ENCODE measurements at regions not wholly inside any gene's neighbourhood (a gene's known extent, or its start where the extent isn't known, plus 50 kb on each side); places are given as distances from the start of the nearest gene placed in this dataset.

DNA sequence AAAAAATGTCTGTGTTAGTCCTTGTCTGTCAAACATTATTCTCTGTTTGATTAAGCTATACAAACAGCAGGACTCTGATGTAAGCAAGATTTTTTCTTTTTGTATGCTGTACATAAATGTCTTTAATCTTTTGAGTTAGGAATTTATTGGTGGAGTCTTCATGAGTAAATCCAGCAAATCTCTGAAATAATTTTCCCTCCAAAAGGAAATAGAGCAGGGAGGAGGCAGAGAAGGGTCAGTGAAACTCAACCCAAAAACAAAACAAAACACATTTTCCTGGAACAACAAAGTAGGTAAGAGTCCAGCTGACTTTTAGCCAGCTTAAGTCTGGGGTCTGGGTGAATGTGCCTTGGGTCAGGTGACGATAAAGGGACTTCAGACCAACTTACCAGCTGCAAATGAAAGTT, 113.7 kb downstream of the FOXA2 start:
- no peaks in the 10 kb centered on the region for H3K9me1 ChIP-seq (ENCODE audit: control insufficient read depth, insufficient read depth, low read length)
- H3K27ac ChIP-seq (ENCODE audit: extremely low read depth, low read depth, low read length): no peak overlapping the region
- no peak for FAIRE-seq
- CTCF ChIA-PET (ENCODE audit: low intra/inter-chr PET ratio): no interaction called here
- in situ Hi-C loops (cut with MboI) (no loop called here), intact Hi-C loops (cut with micrococcal nuclease) (loop anchor here (5.0 to 10.0 kb wide), 2 partner anchors 83 to 136 kb away; no protein-coding TSS in a partner anchor)
- H3K4me3 ChIP-seq: no peak overlapping the region
- 0 out of 2 replicates have a peak overlapping the region, but pooled peaks have one; percentile 32 for H2AFZ ChIP-seq (ENCODE audit: low read depth, low read length)
- TF ChIP-seq SETDB1 (IDR thresholded peaks at IDR 0.05; ENCODE audit: low read length) (no peak), FOSL1 (tag; conservative IDR thresholded peaks at IDR 0.05) (no peak), RBFOX2 (IDR thresholded peaks at IDR 0.05; ENCODE audit: low read depth, low read length) (no peak), HOXB6 (CRISPR knock-in tag; IDR thresholded peaks at IDR 0.05; ENCODE audit: borderline replicate concordance) (no peak), ZNF445 (CRISPR knock-in tag; IDR thresholded peaks at IDR 0.05; ENCODE audit: low read depth) (no peak), NR1H2 (CRISPR knock-in tag; IDR thresholded peaks at IDR 0.05) (no peak), POLR3A (IDR thresholded peaks at IDR 0.05; ENCODE audit: borderline replicate concordance, extremely low read depth, insufficient read depth, insufficient read length) (no peak), PHTF2 (CRISPR knock-in tag; IDR thresholded peaks at IDR 0.05) (no peak), KAT7 (CRISPR knock-in tag; IDR thresholded peaks at IDR 0.05; ENCODE audit: borderline replicate concordance) (no peak)
- TF ChIP-seq, protein P1, sequence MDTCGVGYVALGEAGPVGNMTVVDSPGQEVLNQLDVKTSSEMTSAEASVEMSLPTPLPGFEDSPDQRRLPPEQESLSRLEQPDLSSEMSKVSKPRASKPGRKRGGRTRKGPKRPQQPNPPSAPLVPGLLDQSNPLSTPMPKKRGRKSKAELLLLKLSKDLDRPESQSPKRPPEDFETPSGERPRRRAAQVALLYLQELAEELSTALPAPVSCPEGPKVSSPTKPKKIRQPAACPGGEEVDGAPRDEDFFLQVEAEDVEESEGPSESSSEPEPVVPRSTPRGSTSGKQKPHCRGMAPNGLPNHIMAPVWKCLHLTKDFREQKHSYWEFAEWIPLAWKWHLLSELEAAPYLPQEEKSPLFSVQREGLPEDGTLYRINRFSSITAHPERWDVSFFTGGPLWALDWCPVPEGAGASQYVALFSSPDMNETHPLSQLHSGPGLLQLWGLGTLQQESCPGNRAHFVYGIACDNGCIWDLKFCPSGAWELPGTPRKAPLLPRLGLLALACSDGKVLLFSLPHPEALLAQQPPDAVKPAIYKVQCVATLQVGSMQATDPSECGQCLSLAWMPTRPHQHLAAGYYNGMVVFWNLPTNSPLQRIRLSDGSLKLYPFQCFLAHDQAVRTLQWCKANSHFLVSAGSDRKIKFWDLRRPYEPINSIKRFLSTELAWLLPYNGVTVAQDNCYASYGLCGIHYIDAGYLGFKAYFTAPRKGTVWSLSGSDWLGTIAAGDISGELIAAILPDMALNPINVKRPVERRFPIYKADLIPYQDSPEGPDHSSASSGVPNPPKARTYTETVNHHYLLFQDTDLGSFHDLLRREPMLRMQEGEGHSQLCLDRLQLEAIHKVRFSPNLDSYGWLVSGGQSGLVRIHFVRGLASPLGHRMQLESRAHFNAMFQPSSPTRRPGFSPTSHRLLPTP (IDR thresholded peaks at IDR 0.05; ENCODE audit: borderline replicate concordance, extremely low read depth, insufficient read length): no peak
- H3K79me2 ChIP-seq (ENCODE audit: control insufficient read depth, insufficient read depth, low read length): no peaks in the 10 kb centered on the region
- H3K27me3 ChIP-seq (ENCODE audit: control insufficient read depth in 2 of 2, insufficient read depth in 2 of 2, low read length in 2 of 2): no peaks in the 10 kb centered on the region
- peaks cover 3 to 10% of the 10 kb centered on the region in 2 experiments; a peak in 4 of 5 replicates for H3K4me1 ChIP-seq (replicated peaks in 1 of 2; ENCODE audit: control insufficient read depth in 2 of 2, insufficient read depth in 2 of 2, low read length in 2 of 2)
- H3K4me2 ChIP-seq (ENCODE audit: insufficient read depth, low read length): no peak overlapping the region
- 67% methylated on average over 1 of the region's 1 CpG for WGBS (ENCODE audit: insufficient coverage, low coverage, missing lambda C conversion rate)
- no peaks in the 10 kb centered on the region for H3K36me3 ChIP-seq (ENCODE audit: control insufficient read depth, insufficient read depth, low read length)
- no peak for DNase-seq (ENCODE audit: extremely low read depth in 1 of 4, low spot score in 3 of 4)
- POLR2A ChIA-PET: no interaction called here
- H3K9me3 ChIP-seq (replicated peaks; ENCODE audit: control insufficient read depth, insufficient read depth, low read depth, low read length): no peaks in the 10 kb centered on the region
- no TSS peak for BruUV-seq (replicated peaks)
- no peak for ATAC-seq
- no peaks in the 10 kb centered on the region for H4K20me1 ChIP-seq (replicated peaks; ENCODE audit: control insufficient read depth, insufficient read depth, low read length)
- H3K9ac ChIP-seq (ENCODE audit: insufficient read depth in 1 of 2, low read depth in 2 of 2, low read length in 2 of 2): no peak overlapping the region

Measured in K562 (cell line).